T47D (cell line): ENCODE measurements at regions not wholly inside any gene's neighbourhood (a gene's known extent, or its start where the extent isn't known, plus 50 kb on each side); places are given as distances from the start of the nearest gene placed in this dataset.
"Not testable (repeated sequence)": the region's sequence is repeated elsewhere in the genome, so short reads cannot be mapped to it uniquely, and the experiment has no call there.

ENCODE experiments used
- DNase-seq, 2 experiments: peaks; one replicate each; pipeline versions ENCODE4 v3.0.0 to v3.0.0-alpha.2; 2011 to 2012; ENCODE audit warnings: low read depth in 1 of 2, low spot score in 1 of 2
- JUND ChIP-seq: IDR thresholded peaks from 2 replicates; pipeline ENCODE4 v1.6.1; 2012; ENCODE audit warnings: low read depth
- in situ Hi-C: cut with HindIII; loops from 2 replicates; pipeline ENCODE4 v1.10.0; 2016; ENCODE audit warnings: low sequenced_read_pairs, low pct_unique_long_range_greater_than_20kb

DNA sequence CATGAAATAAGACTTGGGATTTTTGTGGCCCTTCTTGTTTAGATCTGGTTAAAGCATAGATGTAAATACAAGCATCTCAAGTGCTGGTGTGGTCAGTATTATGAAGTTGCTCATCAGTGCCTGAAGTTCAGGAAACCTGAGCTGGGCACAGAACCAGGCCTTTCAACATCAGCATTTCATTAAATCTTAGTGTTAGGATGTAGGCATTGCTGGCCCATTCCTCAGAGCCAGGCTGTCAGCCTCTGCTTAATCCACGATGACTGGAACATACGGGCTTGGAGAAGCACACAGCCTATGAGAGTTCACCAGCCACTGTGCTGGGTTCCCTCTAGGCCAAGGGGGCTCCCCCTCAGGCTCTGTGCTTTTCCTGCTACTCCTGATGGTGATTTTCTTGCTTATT is 270.2 kb downstream of the EN1 start:
- in situ Hi-C loops = no loop called here
- TF ChIP-seq JUND = no peak
- no peak for DNase-seq

DNA sequence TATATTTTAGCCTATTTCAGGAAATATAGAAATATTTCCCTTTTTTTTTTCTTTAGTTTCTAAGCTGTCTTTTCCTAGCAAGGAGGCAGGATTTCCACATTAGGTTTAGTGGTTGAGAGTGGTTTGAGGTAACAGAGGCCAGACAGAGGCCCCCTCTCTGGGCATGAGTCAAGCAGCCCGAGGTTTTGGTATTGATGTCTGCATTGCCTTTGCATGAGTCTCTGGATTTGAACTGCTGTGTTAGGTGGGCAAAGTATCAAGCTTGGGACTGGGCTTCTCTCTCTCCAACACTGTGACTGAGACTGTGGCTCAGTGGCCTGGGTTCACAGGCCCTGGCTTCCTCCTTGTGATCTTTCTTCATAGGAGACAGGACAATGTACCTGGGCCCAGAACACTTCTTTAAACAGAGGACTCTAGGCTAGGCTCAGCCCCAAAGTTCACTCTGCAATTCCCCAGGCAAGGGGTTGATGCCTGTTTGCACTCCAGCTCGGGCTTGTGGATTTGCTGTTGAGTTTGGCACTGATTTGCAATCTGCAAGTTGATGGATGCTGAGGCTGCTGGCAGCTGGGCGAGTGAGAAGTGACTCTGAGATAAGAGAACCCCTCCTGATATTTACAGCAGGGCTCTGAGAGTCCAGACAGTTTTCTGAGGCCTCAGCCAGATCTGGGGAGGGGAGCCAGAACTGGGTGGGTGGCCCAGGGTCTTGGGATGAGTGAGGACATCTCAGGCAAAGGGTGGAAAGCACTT is 271.2 kb downstream of the EN1 start:
- no peak for DNase-seq
- no peak for TF ChIP-seq JUND
- in situ Hi-C loops = no loop called here

DNA sequence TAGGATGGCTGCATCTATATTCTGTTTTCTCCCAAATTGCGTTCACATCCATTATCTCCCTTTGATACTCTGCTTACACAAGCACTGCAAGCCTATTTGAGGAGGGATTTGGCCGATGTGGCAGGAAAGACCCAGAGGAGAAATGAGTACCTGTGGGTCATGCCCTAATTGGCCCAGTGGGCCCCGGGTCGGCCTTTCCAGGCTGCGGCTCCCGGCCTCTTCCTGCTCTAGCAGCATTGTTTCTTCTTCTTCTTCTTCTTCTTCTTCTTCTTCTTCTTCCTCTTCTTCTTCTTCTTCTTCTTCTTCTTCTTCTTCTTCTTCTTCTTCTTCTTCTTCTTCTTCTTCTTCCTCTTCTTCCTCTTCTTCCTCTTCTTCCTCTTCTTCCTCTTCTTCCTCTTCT is 275.1 kb downstream of the EN1 start:
- DNase-seq, in situ Hi-C loops: not testable (repeated sequence)

DNA sequence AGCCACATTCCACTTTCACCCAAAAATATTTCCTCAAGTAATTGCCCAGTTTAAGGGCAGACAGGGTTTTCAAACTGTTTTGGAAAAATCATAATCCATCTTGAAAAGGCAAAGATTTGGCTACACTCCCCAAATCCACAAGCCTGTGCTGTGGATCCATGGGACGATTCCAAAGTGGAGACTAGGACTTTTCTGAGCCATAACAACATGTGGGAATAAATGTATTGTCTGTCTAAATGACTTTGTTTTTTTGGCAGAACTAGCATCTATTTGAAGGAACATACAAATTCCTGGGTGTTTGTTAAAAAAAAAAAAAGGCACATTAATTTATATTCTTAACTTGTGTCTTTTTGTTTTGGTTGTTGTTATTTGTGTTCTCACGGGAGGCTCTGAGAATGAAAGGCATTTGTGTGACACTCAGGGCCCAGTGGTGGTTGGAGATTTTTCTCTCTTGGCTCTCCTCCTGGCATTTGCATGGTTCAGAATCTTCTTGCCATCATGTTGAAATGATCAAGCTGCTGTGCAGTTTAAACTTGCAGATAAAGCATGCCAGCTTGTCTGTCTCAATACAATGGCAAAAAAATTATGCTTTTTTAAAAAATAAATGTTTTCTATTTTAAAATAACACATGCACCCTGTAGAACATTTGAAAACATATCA is 277.4 kb downstream of the EN1 start:
- no peak for TF ChIP-seq JUND
- in situ Hi-C loops = no loop called here
- DNase-seq = no peak

DNA sequence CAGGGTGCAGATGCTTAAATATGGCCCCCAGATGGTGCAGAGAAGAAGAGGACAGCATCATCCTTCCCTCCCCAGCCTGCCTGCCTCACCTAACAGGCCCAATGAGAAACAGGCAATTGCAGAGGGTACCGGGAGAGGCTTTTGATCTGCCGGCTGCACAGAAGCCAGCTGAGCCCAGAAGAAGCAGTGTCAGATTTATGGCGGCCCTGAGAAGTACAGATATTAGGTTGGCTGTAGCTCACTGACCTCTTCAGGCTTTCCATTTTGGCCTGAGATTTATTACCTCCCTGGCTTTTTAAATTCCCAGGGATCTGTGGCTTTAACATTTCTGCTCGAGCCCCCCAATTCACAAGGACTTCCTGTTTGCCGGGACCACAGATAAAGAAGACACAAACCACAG is 278.7 kb downstream of the EN1 start:
- in situ Hi-C loops = no loop called here
- no peak for TF ChIP-seq JUND
- DNase-seq = no peak

DNA sequence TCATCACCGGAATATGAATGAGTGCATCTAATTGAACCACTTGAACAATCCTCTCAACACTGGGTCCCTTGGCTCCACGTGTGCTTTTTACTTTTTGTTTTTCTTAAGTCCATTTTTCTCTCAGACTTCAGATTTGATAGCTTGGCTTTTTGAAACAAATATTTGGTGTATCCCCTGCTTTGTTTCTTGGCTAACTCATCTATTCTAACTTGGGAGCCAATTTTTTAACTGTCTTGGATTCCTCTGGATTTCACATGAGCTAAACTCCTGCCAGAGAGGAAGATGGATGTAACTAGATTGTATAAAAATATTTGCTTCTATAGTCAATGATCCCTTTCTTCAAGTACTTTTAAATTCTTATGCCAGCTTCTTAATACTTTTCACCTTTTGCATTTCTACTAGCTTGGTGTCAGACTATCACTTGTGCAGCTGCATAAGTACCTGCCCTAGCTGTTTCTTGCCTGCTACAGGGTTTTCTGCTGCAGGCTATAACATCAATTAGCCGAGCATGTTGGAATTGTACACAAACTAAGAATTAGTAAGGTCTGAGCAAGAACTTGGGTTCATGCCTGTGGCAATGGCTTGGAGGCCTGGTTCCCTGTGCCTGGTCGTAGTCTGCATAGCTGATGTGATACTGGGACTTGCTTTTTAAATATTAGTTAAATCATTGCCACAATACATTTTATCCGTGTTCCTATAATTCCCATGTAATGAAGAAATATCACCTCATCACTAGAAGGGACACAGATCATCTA is 281.5 kb downstream of the EN1 start:
- DNase-seq = no peak
- no peak for TF ChIP-seq JUND
- in situ Hi-C loops = no loop called here

DNA sequence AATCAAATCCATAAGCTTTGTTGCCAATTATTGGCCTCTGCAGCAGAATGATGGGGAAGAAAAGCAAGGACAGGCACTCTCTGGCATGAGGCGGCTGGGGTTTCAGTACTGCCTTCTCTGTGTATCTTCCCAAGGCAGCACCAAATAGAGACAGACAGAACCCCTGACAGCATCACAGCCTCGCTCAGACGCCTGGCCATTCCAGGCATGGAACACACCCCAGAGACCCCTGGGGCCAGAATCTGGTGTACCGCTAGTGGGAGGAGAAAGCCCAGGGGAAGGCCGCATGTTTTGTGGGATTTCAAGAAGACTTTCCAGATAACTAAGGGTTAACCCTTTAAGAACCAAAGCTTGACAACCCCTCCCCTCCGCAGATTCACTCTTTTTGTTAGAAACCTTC is 282.1 kb downstream of the EN1 start:
- no peak for DNase-seq
- TF ChIP-seq JUND = no peak
- in situ Hi-C loops = no loop called here

DNA sequence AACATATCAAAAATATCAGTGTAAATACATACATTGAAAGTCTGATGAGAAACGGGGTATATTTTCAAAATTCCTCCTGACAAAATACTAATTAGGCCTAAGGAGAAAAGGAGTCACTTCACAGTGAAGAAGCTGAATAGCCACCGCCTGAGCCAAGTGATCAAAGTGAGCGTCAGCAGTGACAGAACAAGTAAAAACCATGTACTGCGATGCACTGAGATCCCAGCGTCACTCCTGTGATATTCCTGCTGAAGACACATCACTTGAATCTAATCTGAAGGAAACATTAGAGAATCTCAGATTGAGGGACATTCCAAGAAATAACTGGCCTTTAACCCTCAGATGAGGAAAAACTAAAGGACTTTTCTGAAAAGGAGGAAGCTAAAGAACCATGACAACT is 285.3 kb downstream of the EN1 start:
- no peak for TF ChIP-seq JUND

DNA sequence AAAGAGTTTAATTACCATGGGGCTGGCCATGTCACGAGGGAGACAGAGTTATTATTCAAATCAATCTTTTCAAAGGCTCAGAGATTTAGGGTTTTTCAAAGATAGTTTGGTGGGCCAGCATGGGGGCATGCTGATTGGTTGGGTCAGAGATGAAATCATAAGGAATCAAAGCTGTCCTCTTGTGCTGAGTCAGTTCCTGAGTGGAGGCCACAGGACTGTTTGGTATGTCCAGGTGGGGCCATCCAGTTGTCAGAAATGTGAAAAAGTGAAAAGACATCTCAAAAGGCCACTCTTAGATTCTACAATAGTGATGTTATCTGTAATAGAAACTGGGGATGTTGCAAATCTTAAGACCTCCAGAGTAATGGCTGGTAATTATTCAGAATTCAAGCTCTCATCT is 288.6 kb downstream of the EN1 start:
- in situ Hi-C loops = no loop called here
- DNase-seq = no peak
- TF ChIP-seq JUND = no peak

More for the DNA sequence above, 285.3 kb downstream of the EN1 start:
- DNase-seq = no peak
- in situ Hi-C loops = no loop called here

DNA sequence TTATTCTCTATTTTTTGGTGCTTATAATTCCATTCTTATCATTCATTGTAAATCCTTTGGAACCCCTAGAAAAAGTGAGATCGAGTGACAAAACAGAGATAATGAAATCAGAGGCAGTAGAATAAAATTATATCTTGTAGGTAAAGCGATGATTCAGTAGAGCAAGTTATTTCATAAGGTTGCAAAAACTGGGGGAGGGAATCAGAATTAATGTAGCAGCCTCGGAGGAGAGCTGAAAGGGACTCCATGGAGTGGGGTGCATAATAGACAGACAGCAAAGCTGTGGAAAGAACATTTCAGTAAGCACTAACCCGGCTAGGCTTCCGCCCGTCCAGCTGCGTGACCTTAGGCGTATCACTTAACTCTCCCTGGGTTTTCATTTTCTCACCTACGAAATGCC is 289.7 kb downstream of the EN1 start:
- in situ Hi-C loops = no loop called here
- TF ChIP-seq JUND = no peak
- no peak for DNase-seq

DNA sequence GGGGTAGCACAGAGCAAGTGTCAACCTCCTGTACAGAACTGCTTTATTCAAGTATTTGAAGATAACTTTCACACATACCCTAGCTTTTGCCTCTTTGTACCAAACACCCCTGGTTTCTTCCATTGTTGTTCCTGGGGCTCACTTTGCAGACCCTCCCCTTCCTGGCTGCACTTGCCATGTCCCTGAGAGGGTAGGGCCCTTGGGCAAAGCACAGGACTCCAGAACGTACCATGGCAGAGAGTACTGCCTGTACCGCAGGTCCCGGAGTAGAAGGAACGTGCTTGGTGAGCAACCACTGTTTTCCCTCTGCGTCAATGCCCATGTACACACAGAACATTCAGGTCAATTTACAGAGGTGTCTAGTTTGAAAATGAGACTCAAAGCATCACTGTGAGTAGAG is 290.4 kb downstream of the EN1 start:
- in situ Hi-C loops = no loop called here
- DNase-seq = no peak
- TF ChIP-seq JUND = no peak

DNA sequence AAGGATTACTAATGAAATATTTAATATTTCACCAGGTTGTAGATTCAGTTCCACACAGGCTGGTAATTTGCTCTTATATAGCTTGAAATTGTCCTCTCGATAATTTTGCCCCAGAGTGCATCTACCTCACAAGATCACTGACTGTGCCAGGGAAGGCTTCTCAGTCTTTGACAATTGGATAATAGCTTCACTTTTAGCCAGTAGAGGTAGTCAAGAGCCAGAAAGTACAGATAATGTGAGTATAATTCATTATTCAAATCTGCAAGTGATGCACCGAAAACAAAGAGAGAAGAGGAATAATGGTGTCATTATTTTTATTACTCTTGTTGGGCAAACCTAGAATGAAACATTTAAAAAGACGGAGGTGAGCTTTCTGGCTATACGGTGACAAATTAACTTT is 292.8 kb downstream of the EN1 start:
- TF ChIP-seq JUND = no peak
- in situ Hi-C loops = no loop called here
- no peak for DNase-seq

DNA sequence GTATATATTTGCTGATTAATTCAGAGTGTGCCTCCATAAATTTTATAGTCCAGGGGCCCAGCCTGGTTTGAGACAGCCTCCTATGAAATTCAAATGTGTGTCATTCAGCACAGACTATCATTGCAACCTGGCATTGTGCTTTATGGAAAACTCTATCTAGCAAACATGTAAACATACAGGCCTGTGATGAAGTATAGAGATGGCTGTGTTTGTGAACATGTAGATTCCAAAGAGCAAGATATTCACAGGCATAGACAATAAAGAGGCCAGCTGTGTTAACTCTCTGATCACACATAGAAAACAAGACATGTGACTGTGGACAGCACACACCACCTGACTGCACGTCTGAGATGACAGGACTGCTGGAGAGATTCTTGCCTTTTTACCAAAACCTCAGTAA is 297.9 kb downstream of the EN1 start:
- in situ Hi-C loops = no loop called here
- DNase-seq = no peak
- no peak for TF ChIP-seq JUND
